ENCODE measurements at regions not wholly inside any gene's neighbourhood (a gene's known extent, or its start where the extent isn't known, plus 50 kb on each side); places are given as distances from the start of the nearest gene placed in this dataset.
"Not testable (repeated sequence)": the region's sequence is repeated elsewhere in the genome, so short reads cannot be mapped to it uniquely, and the experiment has no call there.

GRCh38 chr1:121519042-121519755 is 334.4 kb downstream of the SRGAP2C start:
- no peak for DNase-seq (ENCODE audit: low read depth)

- not testable (repeated sequence) for DNase-seq (ENCODE audit: low read depth)
Measured at GRCh38 chr1:121519756-121520286, 335.0 kb downstream of the SRGAP2C start.

- no peak for DNase-seq (ENCODE audit: low read depth)
Measured at GRCh38 chr1:121522061-121522759, 337.4 kb downstream of the SRGAP2C start.

GRCh38 chr1:121523112-121523511 is 338.3 kb downstream of the SRGAP2C start:
- not testable (repeated sequence) for DNase-seq (ENCODE audit: low read depth)

GRCh38 chr1:121525355-121525754 is 340.6 kb downstream of the SRGAP2C start:
- no peak for DNase-seq (ENCODE audit: low read depth)

GRCh38 chr1:121528958-121529357 is 344.2 kb downstream of the SRGAP2C start:
- DNase-seq (ENCODE audit: low read depth), result not testable (repeated sequence)

- not testable (repeated sequence) for DNase-seq (ENCODE audit: low read depth)
Measured at GRCh38 chr1:121530026-121530425, 345.3 kb downstream of the SRGAP2C start.

- DNase-seq (ENCODE audit: low read depth), result not testable (repeated sequence)
Measured at GRCh38 chr1:121531747-121532146, 347.0 kb downstream of the SRGAP2C start.

- not testable (repeated sequence) for DNase-seq (ENCODE audit: low read depth)
Measured at GRCh38 chr1:121538148-121538547, 353.4 kb downstream of the SRGAP2C start.

GRCh38 chr1:121538943-121539575 is 354.3 kb downstream of the SRGAP2C start:
- DNase-seq (ENCODE audit: low read depth), result no peak

- not testable (repeated sequence) for DNase-seq (ENCODE audit: low read depth)
Measured at GRCh38 chr1:121543988-121544387, 359.2 kb downstream of the SRGAP2C start.

GRCh38 chr1:121544500-121544899 is 359.7 kb downstream of the SRGAP2C start:
- no peak for DNase-seq (ENCODE audit: low read depth)

- not testable (repeated sequence) for DNase-seq (ENCODE audit: low read depth)
Measured at GRCh38 chr1:121545899-121546298, 361.1 kb downstream of the SRGAP2C start.

GRCh38 chr1:121546830-121547591 is 362.2 kb downstream of the SRGAP2C start:
- no peak for DNase-seq (ENCODE audit: low read depth)

- DNase-seq (ENCODE audit: low read depth), result not testable (repeated sequence)
Measured at GRCh38 chr1:121547726-121548125, 363.0 kb downstream of the SRGAP2C start.

- not testable (repeated sequence) for DNase-seq (ENCODE audit: low read depth)
Measured at GRCh38 chr1:121550817-121551216, 366.0 kb downstream of the SRGAP2C start.

GRCh38 chr1:121551491-121551890 is 366.7 kb downstream of the SRGAP2C start:
- DNase-seq (ENCODE audit: low read depth), result not testable (repeated sequence)

- DNase-seq (ENCODE audit: low read depth), result not testable (repeated sequence)
Measured at GRCh38 chr1:121556560-121556959, 371.8 kb downstream of the SRGAP2C start.

GRCh38 chr1:121558034-121558433 is 373.3 kb downstream of the SRGAP2C start:
- DNase-seq (ENCODE audit: low read depth), result not testable (repeated sequence)

GRCh38 chr1:121558514-121558913 is 373.7 kb downstream of the SRGAP2C start:
- peak; percentile 69 for DNase-seq (ENCODE audit: low read depth)

GRCh38 chr1:121566346-121566745 is 381.6 kb downstream of the SRGAP2C start:
- DNase-seq (ENCODE audit: low read depth), result no peak

- DNase-seq (ENCODE audit: low read depth), result no peak
Measured at GRCh38 chr1:121569428-121569827, 384.7 kb downstream of the SRGAP2C start.
